ENCODE measurements at regions not wholly inside any gene's neighbourhood (a gene's known extent, or its start where the extent isn't known, plus 50 kb on each side); places are given as distances from the start of the nearest gene placed in this dataset.

DNA sequence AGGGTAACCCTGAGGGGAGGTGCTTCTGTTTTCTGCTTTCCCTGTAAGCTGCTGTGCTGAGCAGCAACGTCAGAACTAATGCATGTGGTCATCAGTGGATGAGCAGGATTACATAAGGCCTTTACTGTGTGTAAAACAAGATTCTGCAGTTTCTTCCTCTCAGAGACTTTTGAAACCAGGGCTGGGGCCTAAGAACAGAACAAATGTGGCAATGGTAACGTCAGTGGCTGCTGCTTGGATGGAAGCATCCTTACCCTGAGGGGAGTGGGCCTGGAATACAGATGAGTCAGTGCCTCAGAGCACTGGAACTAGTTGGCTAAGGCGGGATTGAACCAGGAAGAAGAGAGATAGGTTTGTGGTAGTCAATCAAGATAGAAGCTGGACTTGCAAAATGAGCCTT is 180.2 kb upstream of the KCNH8 start:
- TF ChIP-seq, protein P1, sequence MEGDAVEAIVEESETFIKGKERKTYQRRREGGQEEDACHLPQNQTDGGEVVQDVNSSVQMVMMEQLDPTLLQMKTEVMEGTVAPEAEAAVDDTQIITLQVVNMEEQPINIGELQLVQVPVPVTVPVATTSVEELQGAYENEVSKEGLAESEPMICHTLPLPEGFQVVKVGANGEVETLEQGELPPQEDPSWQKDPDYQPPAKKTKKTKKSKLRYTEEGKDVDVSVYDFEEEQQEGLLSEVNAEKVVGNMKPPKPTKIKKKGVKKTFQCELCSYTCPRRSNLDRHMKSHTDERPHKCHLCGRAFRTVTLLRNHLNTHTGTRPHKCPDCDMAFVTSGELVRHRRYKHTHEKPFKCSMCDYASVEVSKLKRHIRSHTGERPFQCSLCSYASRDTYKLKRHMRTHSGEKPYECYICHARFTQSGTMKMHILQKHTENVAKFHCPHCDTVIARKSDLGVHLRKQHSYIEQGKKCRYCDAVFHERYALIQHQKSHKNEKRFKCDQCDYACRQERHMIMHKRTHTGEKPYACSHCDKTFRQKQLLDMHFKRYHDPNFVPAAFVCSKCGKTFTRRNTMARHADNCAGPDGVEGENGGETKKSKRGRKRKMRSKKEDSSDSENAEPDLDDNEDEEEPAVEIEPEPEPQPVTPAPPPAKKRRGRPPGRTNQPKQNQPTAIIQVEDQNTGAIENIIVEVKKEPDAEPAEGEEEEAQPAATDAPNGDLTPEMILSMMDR (optimal IDR thresholded peaks at IDR 0.05 in 1 of 3, IDR thresholded peaks at IDR 0.05 in 1 of 3, conservative IDR thresholded peaks at IDR 0.05 in 1 of 3; ENCODE audit: extremely low read depth in 1 of 3, insufficient read depth in 2 of 3, low read length in 3 of 3) = no peak
- no peak for TF ChIP-seq EZH2 (IDR thresholded peaks at IDR 0.05; ENCODE audit: low read length)

All from keratinocyte (primary cell).